HL-60 (cell line): ENCODE measurements at regions not wholly inside any gene's neighbourhood (a gene's known extent, or its start where the extent isn't known, plus 50 kb on each side); places are given as distances from the start of the nearest gene placed in this dataset.

Experiments
- DNase-seq, 2 experiments: peaks; one replicate each; pipeline ENCODE4 v3.0.0-alpha.2; 2010 to 2020; ENCODE audit warnings: low read depth in 1 of 2, low spot score in 1 of 2
- H3K27ac ChIP-seq: fragments of 250-450 bp; sonication (Bioruptor Pico); replicated peaks from 2 replicates; pipeline ENCODE4 v1.5.1; 2020; ENCODE audit warnings: mild to moderate bottlenecking, moderate library complexity
- H3K27me3 ChIP-seq: fragments of 250-450 bp; sonication (Bioruptor Pico); 2 replicates; pipeline ENCODE4 v1.5.1; 2021; ENCODE audit warnings: mild to moderate bottlenecking, moderate library complexity; ENCODE audit not compliant: insufficient read depth, poor library complexity, severe bottlenecking
- H3K4me3 ChIP-seq: replicated peaks from 2 replicates; pipeline ENCODE4 v1.5.1; 2011; ENCODE audit warnings: mild to moderate bottlenecking, control low read depth, low read length; ENCODE audit not compliant: insufficient read depth
- GABPA ChIP-seq: IDR thresholded peaks from 2 replicates; pipeline ENCODE4 v1.6.1; 2012; ENCODE audit warnings: low read depth
- POLR2AphosphoS5 ChIP-seq: IDR thresholded peaks from 2 replicates; pipeline ENCODE4 v1.6.1; 2012; ENCODE audit warnings: low read depth
- REST ChIP-seq: IDR thresholded peaks from 2 replicates; pipeline ENCODE4 v1.6.1; 2012; ENCODE audit warnings: low read depth; ENCODE audit not compliant: insufficient replicate concordance
- SPI1 ChIP-seq: IDR thresholded peaks from 2 replicates; pipeline ENCODE4 v1.6.1; 2012; ENCODE audit warnings: low read depth, mild to moderate bottlenecking, borderline replicate concordance
- TF ChIP-seq, protein P1 (sequence below): IDR thresholded peaks from one replicate; pipeline ENCODE4 v1.5.1; 2011; ENCODE audit warnings: low read length, control low read depth, inconsistent platforms; ENCODE audit not compliant: insufficient read depth

GRCh38 chr4:32136081-32136787, 1416.1 kb downstream of the PCDH7 start:
- Histone ChIP-seq H3K4me3 (no peak overlapping the region), H3K27ac (no peak overlapping the region), H3K27me3 (no peaks in the 10 kb centered on the region)
- no peak for DNase-seq
- TF ChIP-seq GABPA (no peak), REST (no peak), POLR2AphosphoS5 (no peak), SPI1 (no peak)
- TF ChIP-seq, protein P1, sequence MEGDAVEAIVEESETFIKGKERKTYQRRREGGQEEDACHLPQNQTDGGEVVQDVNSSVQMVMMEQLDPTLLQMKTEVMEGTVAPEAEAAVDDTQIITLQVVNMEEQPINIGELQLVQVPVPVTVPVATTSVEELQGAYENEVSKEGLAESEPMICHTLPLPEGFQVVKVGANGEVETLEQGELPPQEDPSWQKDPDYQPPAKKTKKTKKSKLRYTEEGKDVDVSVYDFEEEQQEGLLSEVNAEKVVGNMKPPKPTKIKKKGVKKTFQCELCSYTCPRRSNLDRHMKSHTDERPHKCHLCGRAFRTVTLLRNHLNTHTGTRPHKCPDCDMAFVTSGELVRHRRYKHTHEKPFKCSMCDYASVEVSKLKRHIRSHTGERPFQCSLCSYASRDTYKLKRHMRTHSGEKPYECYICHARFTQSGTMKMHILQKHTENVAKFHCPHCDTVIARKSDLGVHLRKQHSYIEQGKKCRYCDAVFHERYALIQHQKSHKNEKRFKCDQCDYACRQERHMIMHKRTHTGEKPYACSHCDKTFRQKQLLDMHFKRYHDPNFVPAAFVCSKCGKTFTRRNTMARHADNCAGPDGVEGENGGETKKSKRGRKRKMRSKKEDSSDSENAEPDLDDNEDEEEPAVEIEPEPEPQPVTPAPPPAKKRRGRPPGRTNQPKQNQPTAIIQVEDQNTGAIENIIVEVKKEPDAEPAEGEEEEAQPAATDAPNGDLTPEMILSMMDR = no peak

- peak; percentile 38 to 41 for DNase-seq
- peak; percentile 11; the same call in 1 of the 2 replicates for TF ChIP-seq SPI1
- no peak for TF ChIP-seq REST
- Histone ChIP-seq H3K27me3 (no peaks in the 10 kb centered on the region), H3K4me3 (no peak overlapping the region), H3K27ac (peak overlapping the region; percentile 43)
These were observed 1420.5 kb downstream of the PCDH7 start for GRCh38 chr4:32140636-32141035.

GRCh38 chr4:32142075-32142474, 1421.9 kb downstream of the PCDH7 start:
- peak in 1 of 2 experiments; percentile 4 for DNase-seq
- H3K27ac ChIP-seq = no peak overlapping the region
- no peak for TF ChIP-seq POLR2AphosphoS5
- TF ChIP-seq SPI1 = peak; percentile 93
- H3K4me3 ChIP-seq = no peak overlapping the region
- no peaks in the 10 kb centered on the region for H3K27me3 ChIP-seq

GRCh38 chr4:32145987-32146386, 1425.8 kb downstream of the PCDH7 start:
- H3K27me3 ChIP-seq = no peaks in the 10 kb centered on the region
- no peak overlapping the region for H3K4me3 ChIP-seq
- TF ChIP-seq, protein P1 = no peak
- TF ChIP-seq SPI1 (no peak), POLR2AphosphoS5 (no peak), GABPA (no peak), REST (no peak)
- no peak for DNase-seq
- H3K27ac ChIP-seq = no peak overlapping the region
